ENCODE measurements at regions not wholly inside any gene's neighbourhood (a gene's known extent, or its start where the extent isn't known, plus 50 kb on each side); places are given as distances from the start of the nearest gene placed in this dataset.
"Not testable (repeated sequence)": the region's sequence is repeated elsewhere in the genome, so short reads cannot be mapped to it uniquely, and the experiment has no call there.

DNA sequence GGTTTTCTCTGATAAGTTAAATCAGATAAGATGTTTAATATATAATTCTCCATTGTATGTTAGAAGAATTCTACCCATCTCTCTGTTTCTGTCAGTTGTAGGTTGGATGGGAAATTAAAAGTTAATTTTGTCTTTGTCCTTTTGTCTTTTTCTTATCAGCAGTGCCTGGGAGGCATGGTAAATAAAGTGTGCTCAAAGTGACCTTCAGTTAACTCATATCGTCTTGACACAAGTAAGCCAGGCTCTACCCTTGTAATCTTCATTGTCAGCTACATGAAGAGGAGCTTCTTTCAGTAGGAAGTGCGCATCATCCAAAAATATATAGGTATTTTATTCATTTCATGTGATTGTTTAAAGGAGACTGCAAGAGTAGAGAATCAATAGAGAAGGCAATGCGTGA is 138.9 kb upstream of the NRIP1 start:
- DNase-seq (ENCODE audit: low read depth in 2 of 2): no peak

- no peak for DNase-seq (ENCODE audit: low read depth in 2 of 2)
These were observed 139.6 kb upstream of the NRIP1 start for GRCh38 chr21:15204140-15204969.

DNA sequence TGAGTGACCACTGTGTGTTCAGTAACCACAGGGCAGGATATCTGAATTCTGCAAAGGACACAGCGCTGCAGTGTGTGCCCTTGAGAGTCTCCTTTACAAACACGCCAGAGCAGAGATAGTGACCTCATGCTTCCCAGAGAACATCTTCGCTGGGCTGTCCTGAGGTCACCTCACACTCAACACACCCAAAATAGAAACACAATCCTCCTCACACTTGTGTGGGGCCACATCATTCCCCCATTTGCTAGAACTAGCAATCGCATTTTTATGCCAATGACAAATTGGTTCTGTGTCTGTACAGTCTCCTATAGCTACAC is 140.1 kb upstream of the NRIP1 start:
- no peak for DNase-seq (ENCODE audit: low read depth in 2 of 2)

- no peak for DNase-seq (ENCODE audit: low read depth in 2 of 2)
These were observed 141.7 kb upstream of the NRIP1 start for GRCh38 chr21:15206514-15206913.

- DNase-seq (ENCODE audit: low read depth in 2 of 2): no peak
These were observed 142.4 kb upstream of the NRIP1 start for GRCh38 chr21:15207231-15207630.

DNA sequence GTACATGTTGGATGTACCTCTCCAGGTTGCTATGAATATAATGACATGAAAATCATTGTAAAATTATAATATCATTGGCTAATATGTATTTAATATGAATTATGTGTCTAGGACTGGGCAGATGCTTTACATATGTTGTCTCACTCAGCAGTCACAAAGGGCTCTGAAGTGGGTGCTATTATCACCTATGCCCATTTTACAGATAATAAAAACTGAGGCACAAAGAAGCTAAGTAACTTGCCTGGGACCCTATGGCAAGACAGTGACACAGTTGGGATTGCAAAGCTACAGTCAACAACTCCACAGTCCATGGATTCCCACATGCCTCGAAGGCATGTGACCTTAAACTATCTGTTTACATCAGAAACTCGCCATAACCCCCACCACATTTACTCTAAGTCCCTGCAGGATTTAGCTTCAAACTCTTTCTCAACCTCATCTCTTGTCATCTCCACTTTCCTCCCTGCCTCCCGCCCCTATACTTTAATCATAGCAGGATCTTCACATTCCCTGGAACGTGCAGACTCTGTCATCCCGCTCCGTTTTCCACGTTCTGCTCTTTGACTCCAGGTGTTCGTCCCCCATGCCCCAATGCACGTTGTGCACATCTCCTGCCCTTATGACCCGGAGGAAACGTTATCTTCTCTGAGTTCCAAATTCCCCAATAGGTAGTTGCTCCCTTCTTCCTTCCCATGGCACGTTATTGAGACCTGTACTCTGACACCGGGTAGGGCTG is 143.0 kb upstream of the NRIP1 start:
- DNase-seq (ENCODE audit: low read depth in 2 of 2): no peak

DNA sequence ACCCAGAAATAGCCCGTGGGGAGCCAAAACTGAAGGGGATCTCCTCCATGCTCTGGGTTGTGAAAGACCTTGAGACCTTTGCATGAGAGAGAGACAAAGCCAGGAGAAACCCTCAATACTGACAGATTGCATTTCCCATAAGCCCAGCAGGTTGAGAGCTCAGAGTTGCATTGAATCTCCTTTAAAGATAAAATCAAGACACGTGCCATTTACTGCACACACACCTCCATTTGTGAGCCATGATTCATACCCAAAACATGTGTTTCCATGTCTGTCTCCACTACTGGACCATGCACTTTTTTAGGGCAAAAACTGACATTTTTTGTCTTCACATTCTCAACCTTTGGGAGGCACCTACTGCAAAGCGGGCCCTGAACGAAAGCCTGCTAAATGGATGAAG is 144.0 kb upstream of the NRIP1 start:
- DNase-seq (ENCODE audit: low read depth in 2 of 2): no peak

- no peak for DNase-seq (ENCODE audit: low read depth in 2 of 2)
These were observed 144.4 kb upstream of the NRIP1 start for GRCh38 chr21:15209224-15209623.

- no peak for DNase-seq (ENCODE audit: low read depth in 2 of 2)
These were observed 145.5 kb upstream of the NRIP1 start for GRCh38 chr21:15210235-15210678.

- DNase-seq (ENCODE audit: low read depth in 2 of 2): no peak
These were observed 146.8 kb upstream of the NRIP1 start for GRCh38 chr21:15211491-15212133.

DNA sequence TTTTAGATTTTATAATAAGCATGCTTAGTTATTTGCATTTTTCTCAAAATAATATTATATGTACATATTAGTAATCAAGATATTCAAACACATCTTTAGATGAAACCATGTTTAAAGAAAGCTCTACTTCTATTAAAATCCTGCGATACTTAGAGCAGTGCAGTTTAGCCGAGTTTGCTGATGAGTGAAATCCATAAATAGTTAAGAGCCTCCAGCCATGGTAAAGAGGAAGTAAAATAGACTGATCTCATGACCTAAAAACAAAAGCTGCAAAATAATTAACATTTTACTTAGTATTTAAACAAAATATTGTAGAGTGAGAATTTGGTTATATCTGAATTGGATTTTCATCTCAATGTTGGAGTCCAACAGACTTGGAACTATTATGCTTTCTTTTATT is 147.4 kb upstream of the NRIP1 start:
- no peak for DNase-seq (ENCODE audit: low read depth in 2 of 2)

DNA sequence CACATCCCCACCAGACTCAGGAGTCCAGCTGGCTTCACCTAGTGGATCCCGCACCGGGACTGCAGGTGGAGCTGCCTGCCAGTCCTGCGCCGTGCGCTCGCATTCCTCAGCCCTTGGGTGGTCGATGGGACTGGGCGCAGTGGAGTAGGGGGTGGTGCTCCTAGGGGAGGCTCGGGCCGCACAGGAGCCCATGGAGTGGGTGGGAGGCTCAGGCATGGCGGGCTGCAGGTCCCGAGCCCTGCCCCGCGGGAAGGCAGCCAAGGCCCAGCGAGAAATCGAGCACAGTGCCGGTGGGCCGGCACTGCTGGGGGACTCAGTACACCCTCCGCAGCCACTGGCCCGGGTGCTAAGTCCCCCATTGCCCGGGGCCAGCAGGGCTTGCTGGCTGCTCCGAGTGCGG is 153.7 kb upstream of the NRIP1 start:
- DNase-seq (ENCODE audit: low read depth in 2 of 2): not testable (repeated sequence)

DNA sequence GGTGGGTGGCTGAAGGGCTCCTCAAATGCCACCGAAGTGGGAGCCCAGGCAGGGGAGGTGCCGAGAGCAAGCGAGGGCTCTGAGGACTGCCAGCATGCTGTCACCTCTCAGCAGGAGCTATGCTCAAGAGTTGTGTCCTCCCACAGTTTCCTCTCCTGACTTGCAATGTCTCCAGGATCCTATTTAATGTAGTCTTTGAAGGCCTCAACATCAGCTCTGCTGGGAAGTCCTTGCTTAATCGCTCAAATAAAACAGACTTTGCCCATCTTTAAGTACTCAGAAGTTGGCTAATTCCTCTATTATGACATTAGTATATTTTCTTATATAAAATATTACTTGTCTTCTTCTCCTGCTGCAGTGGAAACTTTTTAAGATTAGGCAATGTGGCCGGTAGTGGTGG is 154.2 kb upstream of the NRIP1 start:
- no peak for DNase-seq (ENCODE audit: low read depth in 2 of 2)

DNA sequence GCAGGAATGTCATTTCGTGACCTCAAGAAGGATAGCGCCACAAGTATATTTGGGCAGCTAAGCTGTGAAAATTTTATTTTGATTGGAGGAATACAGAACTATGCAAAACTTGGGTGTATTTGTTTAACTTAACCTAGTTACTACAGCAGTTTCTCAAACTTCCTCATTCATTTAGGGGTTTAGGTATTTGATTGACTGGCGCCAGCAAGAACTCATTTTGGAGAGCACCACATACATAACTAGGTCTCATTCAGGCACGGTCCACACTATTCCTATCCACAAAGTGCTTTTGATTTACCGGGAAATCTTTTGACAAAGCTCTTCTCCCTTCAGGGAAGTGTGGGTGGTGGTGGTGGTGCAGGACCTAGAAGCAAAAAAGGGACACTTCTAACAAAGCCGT is 155.1 kb upstream of the NRIP1 start:
- no peak for DNase-seq (ENCODE audit: low read depth in 2 of 2)

GRCh38 chr21:15221799-15222386 is 157.1 kb upstream of the NRIP1 start:
- no peak for DNase-seq (ENCODE audit: low read depth in 2 of 2)

GRCh38 chr21:15222707-15223106 is 157.9 kb upstream of the NRIP1 start:
- no peak for DNase-seq (ENCODE audit: low read depth in 2 of 2)

GRCh38 chr21:15224346-15225086 is 159.7 kb upstream of the NRIP1 start:
- no peak for DNase-seq (ENCODE audit: low read depth in 2 of 2)

GRCh38 chr21:15227919-15228318 is 163.1 kb upstream of the NRIP1 start:
- no peak for DNase-seq (ENCODE audit: low read depth in 2 of 2)

- DNase-seq (ENCODE audit: low read depth in 2 of 2): no peak
These were observed 164.6 kb upstream of the NRIP1 start for GRCh38 chr21:15229390-15229789.

GRCh38 chr21:15233611-15234010 is 168.8 kb upstream of the NRIP1 start:
- DNase-seq (ENCODE audit: low read depth in 2 of 2): no peak

DNA sequence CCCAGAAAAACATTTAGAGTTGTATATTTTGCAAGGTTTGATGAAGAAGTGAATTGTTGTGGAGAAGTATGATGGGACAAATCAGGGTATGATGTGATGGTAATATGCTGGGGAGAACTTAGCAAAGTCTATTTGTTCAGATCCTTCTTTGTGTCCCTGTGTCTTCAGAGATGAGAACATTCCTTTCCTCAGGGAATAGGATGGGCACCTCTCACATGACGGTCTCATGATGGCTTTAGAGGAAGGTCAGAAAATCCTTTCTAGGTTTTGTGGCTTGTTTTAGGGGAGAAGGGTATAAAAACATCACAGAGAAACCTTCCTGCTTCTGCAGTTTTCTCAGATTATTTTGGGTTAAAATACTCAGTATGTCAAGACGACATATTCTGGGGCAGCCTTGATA is 171.3 kb upstream of the NRIP1 start:
- no peak for DNase-seq (ENCODE audit: low read depth in 2 of 2)

GRCh38 chr21:15240848-15241247 is 176.0 kb upstream of the NRIP1 start:
- DNase-seq (ENCODE audit: low read depth in 2 of 2): no peak
